SK-N-SH (cell line): ENCODE measurements at regions not wholly inside any gene's neighbourhood (a gene's known extent, or its start where the extent isn't known, plus 50 kb on each side); places are given as distances from the start of the nearest gene placed in this dataset.

ENCODE experiments used
- CTCF ChIA-PET: fragments of 300-600, 350-600 bp; formaldehyde crosslinking; extraction: SDS; loops from one replicate; lab custom pipeline; 2021; lab: Yijun Ruan, JAX
- POLR2A ChIA-PET: fragments of 350-600 bp; sonication (Branson Sonifier 250); formaldehyde crosslinking; extraction: SDS; loops from one replicate; lab custom pipeline; 2020; ENCODE audit warnings: antibody characterized with exemption, inconsistent platforms; lab: Yijun Ruan, JAX
- DNase-seq: peaks from one replicate; pipeline ENCODE4 v3.0.0; 2012
- H2AFZ ChIP-seq: fragments of 200-600 bp; sonication (generic); 2 replicates; pipeline ENCODE4 v1.8.1; 2016; ENCODE audit warnings: antibody characterized with exemption, mild to moderate bottlenecking, low read depth
- H3F3A ChIP-seq: fragments of 200-600 bp; sonication (generic); replicated peaks from 2 replicates; pipeline ENCODE3; 2016; ENCODE audit warnings: antibody characterized with exemption, mild to moderate bottlenecking; ENCODE audit not compliant: insufficient read depth
- H3K27ac ChIP-seq, 2 experiments: fragments of 200-500 bp in 1 of 2; fragments of 200-600 bp in 1 of 2; sonication (Bioruptor generic) in 1 of 2; sonication (generic), shearing (Covaris generic) in 1 of 2; 2 replicates each; pipeline versions ENCODE4 v1.5.1 to v1.6.1; 2014 to 2016; ENCODE audit warnings: low read depth in 2 of 2, inconsistent platforms in 1 of 2, low read length in 1 of 2, mild to moderate bottlenecking in 1 of 2, mixed read lengths in 1 of 2
- H3K27me3 ChIP-seq: fragments of 200-600 bp; sonication (generic), shearing (Covaris generic); 2 replicates; pipeline ENCODE4 v1.6.1; 2016; ENCODE audit warnings: mixed run types; ENCODE audit not compliant: insufficient read depth
- H3K36me3 ChIP-seq, 2 experiments: fragments of 200-500 bp in 1 of 2; fragments of 200-600 bp in 1 of 2; sonication (Bioruptor generic) in 1 of 2; sonication (generic) in 1 of 2; replicated peaks in 1 of 2; 2 replicates each; pipeline versions ENCODE3 to v1.5.1; 2014 to 2016; ENCODE audit warnings: low read length in 1 of 2, mild to moderate bottlenecking in 1 of 2; ENCODE audit not compliant: insufficient read depth in 2 of 2, control insufficient read depth in 1 of 2
- H3K4me1 ChIP-seq, 2 experiments: fragments of 200-500 bp in 1 of 2; fragments of 200-600 bp in 1 of 2; sonication (Bioruptor generic) in 1 of 2; sonication (generic), shearing (Covaris generic) in 1 of 2; 2 replicates each; pipeline versions ENCODE4 v1.5.1 to v1.6.1; 2014 to 2016; ENCODE audit warnings: low read depth in 1 of 2, low read length in 1 of 2, mixed run types in 1 of 2; ENCODE audit not compliant: insufficient read depth in 2 of 2, control insufficient read depth in 1 of 2
- H3K4me2 ChIP-seq: fragments of 200-600 bp; sonication (generic), shearing (Covaris generic); 2 replicates; pipeline ENCODE4 v1.6.1; 2017; ENCODE audit warnings: mixed run types
- H3K4me3 ChIP-seq, 2 experiments: fragments of 200-500 bp in 1 of 2; fragments of 200-600 bp in 1 of 2; sonication (Bioruptor generic) in 1 of 2; sonication (generic), shearing (Covaris generic) in 1 of 2; 2 replicates each; pipeline versions ENCODE4 v1.5.1 to v1.8.1; 2014 to 2016; ENCODE audit warnings: low read depth in 2 of 2, inconsistent platforms in 1 of 2, low read length in 1 of 2, mild to moderate bottlenecking in 1 of 2, mixed read lengths in 1 of 2, moderate library complexity in 1 of 2
- H3K79me2 ChIP-seq: fragments of 200-600 bp; sonication (generic); 2 replicates; pipeline ENCODE4 v1.8.1; 2017; ENCODE audit warnings: mild to moderate bottlenecking; ENCODE audit not compliant: insufficient read depth
- H3K9ac ChIP-seq: fragments of 200-600 bp; sonication (generic); 2 replicates; pipeline ENCODE4 v1.6.1; 2017; ENCODE audit warnings: mixed run types
- H3K9me2 ChIP-seq: fragments of 200-600 bp; sonication (generic); 2 replicates; pipeline ENCODE4 v1.6.1; 2017; ENCODE audit warnings: mixed run types
- H3K9me3 ChIP-seq: fragments of 200-600 bp; sonication (generic); 2 replicates; pipeline ENCODE4 v1.6.1; 2017; ENCODE audit warnings: mixed run types, mild to moderate bottlenecking, moderate library complexity
- H4K20me1 ChIP-seq: fragments of 200-600 bp; sonication (generic); 2 replicates; pipeline ENCODE4 v1.6.1; 2017; ENCODE audit warnings: mild to moderate bottlenecking, mixed run types; ENCODE audit not compliant: insufficient read depth
- CHD2 ChIP-seq: fragments of 150-350 bp; IDR thresholded peaks from 2 replicates; pipeline ENCODE4 v1.6.1; 2018; ENCODE audit warnings: low read length; ENCODE audit not compliant: partially characterized antibody
- CTCF ChIP-seq: fragments of 200-600 bp; sonication (generic); IDR thresholded peaks from 2 replicates; pipeline ENCODE4 v1.6.1; 2017; ENCODE audit warnings: antibody characterized with exemption, mild to moderate bottlenecking, moderate library complexity
- EZH2phosphoT487 ChIP-seq: fragments of 200-600 bp; sonication (generic); IDR thresholded peaks from 2 replicates; pipeline ENCODE4 v1.6.1; 2017; ENCODE audit warnings: low read depth, mixed run types, mild to moderate bottlenecking, antibody characterized with exemption, moderate library complexity, borderline replicate concordance
- FOSL2 ChIP-seq: IDR thresholded peaks from 2 replicates; pipeline ENCODE4 v1.4.0; 2012; ENCODE audit warnings: low read depth, mild to moderate bottlenecking, moderate library complexity, borderline replicate concordance
- FOXJ3 ChIP-seq: sonication (generic); formaldehyde crosslinking; IDR thresholded peaks from 2 replicates; pipeline ENCODE4 v1.5.1; 2020; ENCODE audit warnings: mild to moderate bottlenecking, missing genetic modification reagents
- FOXM1 ChIP-seq: IDR thresholded peaks from 2 replicates; pipeline ENCODE4 v1.4.0; 2012; ENCODE audit warnings: low read depth, mild to moderate bottlenecking
- GABPA ChIP-seq: IDR thresholded peaks from 2 replicates; pipeline ENCODE4 v1.4.0; 2012; ENCODE audit warnings: low read depth, mild to moderate bottlenecking
- IRF3 ChIP-seq: fragments of 150-350 bp; IDR thresholded peaks from 2 replicates; pipeline ENCODE4 v1.6.1; 2016; ENCODE audit warnings: mild to moderate bottlenecking, low read depth, low read length
- NRF1 ChIP-seq: IDR thresholded peaks from 2 replicates; pipeline ENCODE4 v1.6.1; 2012; ENCODE audit warnings: low read depth, mild to moderate bottlenecking, low read length
- RAD21 ChIP-seq: IDR thresholded peaks from 2 replicates; pipeline ENCODE4 v1.6.1; 2012; ENCODE audit warnings: mild to moderate bottlenecking, low read length
- SMC3 ChIP-seq: IDR thresholded peaks from 2 replicates; pipeline ENCODE4 v1.6.1; 2012; ENCODE audit warnings: low read depth, low read length, improper control_type of control experiment
- TCF12 ChIP-seq: IDR thresholded peaks from 2 replicates; pipeline ENCODE4 v1.4.0; 2012
- USF2 ChIP-seq: fragments of 150-350 bp; IDR thresholded peaks from 2 replicates; pipeline ENCODE4 v1.6.1; 2017; ENCODE audit warnings: antibody characterized with exemption, low read length, low read depth, borderline replicate concordance
- ZBTB33 ChIP-seq: IDR thresholded peaks from 2 replicates; pipeline ENCODE4 v1.4.0; 2012; ENCODE audit warnings: low read depth, borderline replicate concordance
- WGBS: methylation state at CpG from one replicate; pipeline ENCODE4 v1.1.6; 2017; ENCODE audit warnings: low lambda C conversion rate; 5-methylcytosine and 5-hydroxymethylcytosine counted together

GRCh38 chr6:109296971-109297372 lies 85.3 kb downstream of the CD164 start:
- Histone ChIP-seq H3K4me1 (peaks cover 0 to 14% of the 10 kb centered on the region in 2 experiments; a peak in 1 of 4 replicates), H3K27ac (no peak overlapping the region), H3K36me3 (no peaks in the 10 kb centered on the region), H3K79me2 (no peaks in the 10 kb centered on the region), H2AFZ (no peak overlapping the region), H3K4me2 (no peak overlapping the region), H3K9me2 (no peaks in the 10 kb centered on the region), H4K20me1 (no peaks in the 10 kb centered on the region), H3K9ac (no peak overlapping the region), H3K4me3 (no peak overlapping the region), H3K27me3 (no peaks in the 10 kb centered on the region), H3K9me3 (no peaks in the 10 kb centered on the region), H3F3A (no peaks in the 10 kb centered on the region)
- 77% methylated on average over 7 of the region's 7 CpGs for WGBS
- no peak for DNase-seq
- TF ChIP-seq FOSL2, result no peak
- ChIA-PET CTCF (interaction anchor here (1.7 kb wide), 1 partner anchor 14 kb away, joined by 4 read pairs; no protein-coding TSS in a partner anchor), POLR2A (no interaction called here)

- H3K4me2 ChIP-seq, result no peak overlapping the region
- ChIA-PET POLR2A (no interaction called here), CTCF (interaction anchor here (1.7 kb wide), 1 partner anchor 14 kb away, joined by 4 read pairs; no protein-coding TSS in a partner anchor)
- no peaks in the 10 kb centered on the region for H3K27me3 ChIP-seq
- TF ChIP-seq ZBTB33 (no peak), IRF3 (no peak), EZH2phosphoT487 (no peak)
- H3K4me1 ChIP-seq, result peaks cover 0 to 14% of the 10 kb centered on the region in 2 experiments; a peak in 1 of 4 replicates
- no peak overlapping the region for H3K4me3 ChIP-seq
- H4K20me1 ChIP-seq, result no peaks in the 10 kb centered on the region
- no peaks in the 10 kb centered on the region for H3K9me2 ChIP-seq
- 67% methylated on average over 3 of the region's 3 CpGs for WGBS
- H3K79me2 ChIP-seq, result no peaks in the 10 kb centered on the region
- H3K27ac ChIP-seq, result no peak overlapping the region
- no peaks in the 10 kb centered on the region for H3F3A ChIP-seq
- no peak overlapping the region for H2AFZ ChIP-seq
- H3K9ac ChIP-seq, result no peak overlapping the region
- no peaks in the 10 kb centered on the region for H3K36me3 ChIP-seq
- DNase-seq, result no peak
- no peaks in the 10 kb centered on the region for H3K9me3 ChIP-seq
These were observed 85.8 kb downstream of the CD164 start for GRCh38 chr6:109296452-109296851.

GRCh38 chr6:109295774-109296156 lies 86.5 kb downstream of the CD164 start:
- WGBS, result 82% methylated on average over 3 of the region's 3 CpGs
- Histone ChIP-seq H3K4me2 (no peak overlapping the region), H3K9me2 (no peaks in the 10 kb centered on the region), H2AFZ (no peak overlapping the region), H3K27ac (no peak overlapping the region), H3K27me3 (no peaks in the 10 kb centered on the region), H3K9ac (no peak overlapping the region), H3K9me3 (no peaks in the 10 kb centered on the region), H3K36me3 (no peaks in the 10 kb centered on the region), H4K20me1 (no peaks in the 10 kb centered on the region), H3K4me1 (peaks cover 0 to 14% of the 10 kb centered on the region in 2 experiments; a peak in 1 of 4 replicates), H3K4me3 (no peak overlapping the region), H3K79me2 (no peaks in the 10 kb centered on the region), H3F3A (no peaks in the 10 kb centered on the region)
- TF ChIP-seq USF2, result no peak
- no peak for TF ChIP-seq CHD2
- TF ChIP-seq TCF12, result no peak
- no peak for TF ChIP-seq FOXJ3 (CRISPR knock-in tag)
- TF ChIP-seq FOXM1, result no peak
- no peak for TF ChIP-seq NRF1
- no peak for TF ChIP-seq SMC3
- no peak for TF ChIP-seq GABPA
- TF ChIP-seq RAD21, result no peak
- TF ChIP-seq CTCF, result no peak
- no peak for TF ChIP-seq FOSL2
- no peak for DNase-seq
- CTCF ChIA-PET, result interaction anchor here (1.7 kb wide), 1 partner anchor 15 kb away, joined by 4 read pairs; no protein-coding TSS in a partner anchor
- POLR2A ChIA-PET, result no interaction called here
